ENCODE measurements at regions not wholly inside any gene's neighbourhood (a gene's known extent, or its start where the extent isn't known, plus 50 kb on each side); places are given as distances from the start of the nearest gene placed in this dataset.

DNA sequence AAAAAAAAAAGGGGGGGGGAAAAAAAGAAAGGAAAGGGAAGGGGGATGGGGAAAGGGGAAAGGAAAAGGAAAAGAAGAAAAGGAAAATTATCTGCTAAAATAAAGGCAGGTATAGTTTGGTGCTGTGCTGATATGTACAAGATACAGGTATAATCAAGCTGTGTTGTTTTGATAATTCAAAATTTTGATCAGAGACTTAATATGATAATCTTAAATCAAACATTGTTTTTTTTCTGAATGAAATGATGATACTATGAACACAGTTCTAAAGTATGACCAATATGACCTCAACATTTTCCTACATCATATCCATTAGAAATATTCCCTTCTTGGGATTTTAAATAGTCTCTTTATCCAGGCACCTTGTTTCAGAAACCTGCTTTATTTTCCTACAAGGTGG lies 115.6 kb upstream of the TRPM3 start:
- TF ChIP-seq, protein P1, sequence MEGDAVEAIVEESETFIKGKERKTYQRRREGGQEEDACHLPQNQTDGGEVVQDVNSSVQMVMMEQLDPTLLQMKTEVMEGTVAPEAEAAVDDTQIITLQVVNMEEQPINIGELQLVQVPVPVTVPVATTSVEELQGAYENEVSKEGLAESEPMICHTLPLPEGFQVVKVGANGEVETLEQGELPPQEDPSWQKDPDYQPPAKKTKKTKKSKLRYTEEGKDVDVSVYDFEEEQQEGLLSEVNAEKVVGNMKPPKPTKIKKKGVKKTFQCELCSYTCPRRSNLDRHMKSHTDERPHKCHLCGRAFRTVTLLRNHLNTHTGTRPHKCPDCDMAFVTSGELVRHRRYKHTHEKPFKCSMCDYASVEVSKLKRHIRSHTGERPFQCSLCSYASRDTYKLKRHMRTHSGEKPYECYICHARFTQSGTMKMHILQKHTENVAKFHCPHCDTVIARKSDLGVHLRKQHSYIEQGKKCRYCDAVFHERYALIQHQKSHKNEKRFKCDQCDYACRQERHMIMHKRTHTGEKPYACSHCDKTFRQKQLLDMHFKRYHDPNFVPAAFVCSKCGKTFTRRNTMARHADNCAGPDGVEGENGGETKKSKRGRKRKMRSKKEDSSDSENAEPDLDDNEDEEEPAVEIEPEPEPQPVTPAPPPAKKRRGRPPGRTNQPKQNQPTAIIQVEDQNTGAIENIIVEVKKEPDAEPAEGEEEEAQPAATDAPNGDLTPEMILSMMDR (IDR thresholded peaks at IDR 0.05): no peak
- TF ChIP-seq POLR2A (IDR thresholded peaks at IDR 0.05) (no peak), POLR2AphosphoS5 (IDR thresholded peaks at IDR 0.05) (no peak)

All from sigmoid colon (tissue), 4 donors.